NT2/D1 (cell line): ENCODE measurements at regions not wholly inside any gene's neighbourhood (a gene's known extent, or its start where the extent isn't known, plus 50 kb on each side); places are given as distances from the start of the nearest gene placed in this dataset.

Experiments used
- DNase-seq: peaks from one replicate; pipeline ENCODE4 v3.0.0-alpha.2; 2011; ENCODE audit warnings: low read depth, low spot score
- H3K27me3 ChIP-seq: 2 replicates; pipeline ENCODE4 v1.6.0; 2011; ENCODE audit warnings: mild to moderate bottlenecking; ENCODE audit not compliant: insufficient read length, insufficient read depth
- H3K36me3 ChIP-seq: 2 replicates; pipeline ENCODE4 v1.6.1; 2011; ENCODE audit warnings: mild to moderate bottlenecking, low read length, mixed read lengths; ENCODE audit not compliant: insufficient read depth, insufficient read length
- H3K4me1 ChIP-seq: 2 replicates; pipeline ENCODE4 v1.5.1; 2011; ENCODE audit not compliant: insufficient read depth, insufficient read length
- H3K4me3 ChIP-seq: 2 replicates; pipeline ENCODE4 v1.5.1; 2011; ENCODE audit warnings: low read depth; ENCODE audit not compliant: insufficient read length
- H3K9ac ChIP-seq: 2 replicates; pipeline ENCODE4 v1.6.0; 2011; ENCODE audit warnings: low read depth; ENCODE audit not compliant: insufficient read length
- H3K9me3 ChIP-seq: 2 replicates; pipeline ENCODE4 v1.5.1; 2011; ENCODE audit warnings: mild to moderate bottlenecking, low read length; ENCODE audit not compliant: insufficient read depth
- SUZ12 ChIP-seq: IDR thresholded peaks from 2 replicates; pipeline ENCODE4 v1.6.1; 2011; ENCODE audit not compliant: insufficient read length, insufficient read depth; ENCODE audit errors: extremely low read depth
- YY1 ChIP-seq: IDR thresholded peaks from 2 replicates; pipeline ENCODE4 v1.6.1; 2011; ENCODE audit not compliant: insufficient read length, insufficient read depth
- ZNF274 ChIP-seq: IDR thresholded peaks from 2 replicates; pipeline ENCODE4 v1.6.1; 2011; ENCODE audit warnings: mild to moderate bottlenecking, low read depth, low read length

GRCh38 chr6:153882411-153882810, 156.6 kb upstream of the OPRM1 start:
- DNase-seq, result no peak
- H3K9me3 ChIP-seq, result no peaks in the 10 kb centered on the region; the same call in 1 of the 2 replicates
- no peaks in the 10 kb centered on the region for H3K27me3 ChIP-seq
- no peaks in the 10 kb centered on the region for H3K36me3 ChIP-seq
- H3K4me3 ChIP-seq, result no peak overlapping the region
- TF ChIP-seq SUZ12 (no peak), ZNF274 (no peak), YY1 (no peak)
- no peak overlapping the region for H3K9ac ChIP-seq
- H3K4me1 ChIP-seq, result no peaks in the 10 kb centered on the region

DNA sequence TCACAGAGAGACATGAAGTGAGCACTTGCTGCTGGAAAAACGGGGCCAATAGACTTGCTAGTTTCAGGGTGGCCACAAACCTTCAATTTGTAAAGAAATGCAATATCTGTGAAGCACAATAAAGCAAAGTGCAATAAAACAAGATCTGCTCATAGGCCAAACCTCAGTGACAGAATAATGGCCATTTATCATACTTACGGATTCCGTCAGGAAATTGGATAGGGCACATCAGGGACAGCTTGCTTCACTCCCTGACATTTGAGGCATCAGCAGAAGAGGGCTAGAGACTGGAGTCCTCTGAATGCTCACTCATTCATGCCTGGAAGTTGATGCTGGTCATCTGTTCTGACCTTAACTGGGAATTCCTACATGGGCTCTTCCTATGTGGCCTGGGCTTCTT, 165.5 kb upstream of the OPRM1 start:
- no peaks in the 10 kb centered on the region for H3K36me3 ChIP-seq
- DNase-seq, result no peak
- no peak for TF ChIP-seq ZNF274
- no peak for TF ChIP-seq SUZ12
- TF ChIP-seq YY1, result no peak
- no peaks in the 10 kb centered on the region for H3K4me1 ChIP-seq
- H3K9ac ChIP-seq, result no peak overlapping the region
- H3K9me3 ChIP-seq, result no peaks in the 10 kb centered on the region
- H3K27me3 ChIP-seq, result no peaks in the 10 kb centered on the region
- H3K4me3 ChIP-seq, result no peak overlapping the region

DNA sequence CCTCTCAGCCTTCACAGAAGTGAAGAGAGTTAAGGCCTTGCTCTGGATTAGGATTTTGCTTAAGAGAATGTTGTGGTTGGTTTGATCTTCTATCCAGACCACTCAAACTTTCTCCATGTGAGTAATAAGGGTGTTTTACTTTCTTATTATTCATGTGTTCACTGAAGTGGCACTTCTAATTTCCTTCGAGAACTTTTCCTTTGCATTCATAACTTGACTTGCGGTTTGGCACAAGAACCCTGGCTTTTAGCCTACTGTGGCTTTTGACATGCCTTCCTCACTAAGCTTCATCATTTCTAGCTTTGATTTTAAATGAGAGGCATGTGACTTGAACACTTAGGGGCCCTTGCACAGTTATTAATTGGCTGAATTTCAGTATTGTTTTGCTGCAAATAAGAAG, 166.1 kb upstream of the OPRM1 start:
- no peak for DNase-seq
- Histone ChIP-seq H3K36me3 (no peaks in the 10 kb centered on the region), H3K9ac (no peak overlapping the region), H3K4me1 (no peaks in the 10 kb centered on the region), H3K9me3 (no peaks in the 10 kb centered on the region), H3K27me3 (no peaks in the 10 kb centered on the region), H3K4me3 (no peak overlapping the region)
- TF ChIP-seq SUZ12 (no peak), ZNF274 (no peak), YY1 (no peak)

- Histone ChIP-seq H3K9ac (no peak overlapping the region), H3K27me3 (no peaks in the 10 kb centered on the region), H3K4me1 (no peaks in the 10 kb centered on the region), H3K9me3 (no peaks in the 10 kb centered on the region; the same call in 1 of the 2 replicates), H3K4me3 (no peak overlapping the region), H3K36me3 (no peaks in the 10 kb centered on the region)
- TF ChIP-seq SUZ12 (no peak), YY1 (no peak), ZNF274 (no peak)
- DNase-seq, result no peak
Measured at GRCh38 chr6:153862927-153863326, 176.1 kb upstream of the OPRM1 start.

GRCh38 chr6:153862139-153862538, 176.9 kb upstream of the OPRM1 start:
- no peak for DNase-seq
- no peak overlapping the region for H3K4me3 ChIP-seq
- H3K4me1 ChIP-seq, result no peaks in the 10 kb centered on the region
- TF ChIP-seq YY1, result no peak
- TF ChIP-seq ZNF274, result no peak
- TF ChIP-seq SUZ12, result no peak
- no peaks in the 10 kb centered on the region for H3K27me3 ChIP-seq
- H3K9ac ChIP-seq, result no peak overlapping the region
- no peaks in the 10 kb centered on the region for H3K36me3 ChIP-seq
- H3K9me3 ChIP-seq, result peaks cover 4% of the 10 kb centered on the region; the same call in 1 of the 2 replicates

DNA sequence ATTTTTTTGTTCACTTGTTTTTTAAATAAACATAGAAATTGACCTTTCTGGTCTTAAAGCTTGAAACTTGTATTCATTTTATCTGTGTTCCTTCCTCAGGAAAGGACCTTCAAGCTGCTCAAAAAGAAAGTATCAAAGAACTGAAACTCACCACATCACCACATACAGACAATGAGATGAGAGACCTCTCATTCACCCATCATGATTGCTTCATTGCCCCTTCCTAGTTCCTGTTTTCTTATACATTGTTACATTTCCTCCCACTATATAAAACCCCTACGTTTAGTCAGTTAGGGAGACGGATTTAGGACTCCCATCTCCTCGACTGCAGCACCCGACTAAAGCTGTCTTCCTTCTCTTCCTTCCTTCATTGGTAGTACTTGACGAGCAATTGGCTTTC, 180.5 kb upstream of the OPRM1 start:
- no peak overlapping the region for H3K4me3 ChIP-seq
- H3K9me3 ChIP-seq, result peaks cover 8% of the 10 kb centered on the region; the same call in 1 of the 2 replicates
- no peaks in the 10 kb centered on the region for H3K27me3 ChIP-seq
- H3K9ac ChIP-seq, result no peak overlapping the region
- no peak for TF ChIP-seq YY1
- no peak for DNase-seq
- no peaks in the 10 kb centered on the region for H3K36me3 ChIP-seq
- no peaks in the 10 kb centered on the region for H3K4me1 ChIP-seq

GRCh38 chr6:153856929-153857376, 182.1 kb upstream of the OPRM1 start:
- no peaks in the 10 kb centered on the region for H3K27me3 ChIP-seq
- no peaks in the 10 kb centered on the region for H3K36me3 ChIP-seq
- TF ChIP-seq ZNF274 (no peak), SUZ12 (no peak), YY1 (no peak)
- H3K9me3 ChIP-seq, result peaks cover 8% of the 10 kb centered on the region; the same call in 1 of the 2 replicates
- H3K9ac ChIP-seq, result no peak overlapping the region
- H3K4me1 ChIP-seq, result no peaks in the 10 kb centered on the region
- DNase-seq, result no peak
- H3K4me3 ChIP-seq, result no peak overlapping the region

DNA sequence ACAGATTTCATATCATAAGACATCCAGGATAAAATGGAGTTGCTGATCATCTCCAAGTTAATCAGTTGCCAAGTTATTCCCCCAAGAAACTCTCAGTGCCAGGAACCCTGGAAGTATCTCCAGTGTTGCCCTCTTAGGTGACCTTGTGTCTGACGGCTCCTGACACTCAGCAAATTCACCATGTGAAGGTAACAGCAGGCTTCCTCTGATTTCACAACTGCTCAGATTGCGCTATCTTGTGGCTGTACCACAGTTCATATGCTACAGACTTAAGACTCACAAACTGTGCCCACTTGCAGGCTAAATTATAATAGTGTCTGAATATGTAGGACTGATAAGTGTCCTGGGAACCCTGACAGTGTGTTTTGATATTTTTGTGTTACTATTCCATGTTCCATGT, 186.6 kb upstream of the OPRM1 start:
- TF ChIP-seq SUZ12 (no peak), ZNF274 (no peak), YY1 (no peak)
- H3K4me3 ChIP-seq, result no peak overlapping the region
- peaks cover 7% of the 10 kb centered on the region; the same call in 1 of the 2 replicates for H3K9me3 ChIP-seq
- H3K4me1 ChIP-seq, result no peaks in the 10 kb centered on the region
- H3K36me3 ChIP-seq, result no peaks in the 10 kb centered on the region
- no peak overlapping the region for H3K9ac ChIP-seq
- H3K27me3 ChIP-seq, result no peaks in the 10 kb centered on the region
- DNase-seq, result no peak
